Vagina (tissue), 2 donors: ENCODE measurements at regions not wholly inside any gene's neighbourhood (a gene's known extent, or its start where the extent isn't known, plus 50 kb on each side); places are given as distances from the start of the nearest gene placed in this dataset.

Experiments used
- CTCF ChIP-seq, 3 experiments: fragments of 450-650 bp in 2 of 3; fragments of 200-600 bp in 1 of 3; sonication (generic) in 1 of 3; IDR thresholded peaks; one replicate each; pipeline ENCODE4 v1.5.1; 2017 to 2019; ENCODE audit warnings: antibody characterized with exemption in 3 of 3, mild to moderate bottlenecking in 2 of 3, moderate library complexity in 2 of 3
- POLR2A ChIP-seq, 2 donors: fragments of 450-650 bp; IDR thresholded peaks; one replicate each; pipeline ENCODE4 v1.6.1; 2017; ENCODE audit warnings: antibody characterized with exemption in 2 of 2, mild to moderate bottlenecking in 2 of 2, moderate library complexity in 2 of 2
- POLR2AphosphoS5 ChIP-seq, 2 donors: sonication (generic); formaldehyde crosslinking; IDR thresholded peaks; one replicate each; pipeline ENCODE4 v1.9.0; 2017; ENCODE audit warnings: antibody characterized with exemption in 2 of 2, mild to moderate bottlenecking in 2 of 2, low read depth in 1 of 2; ENCODE audit not compliant: insufficient read depth in 1 of 2

GRCh38 chr13:27347211-27347772 lies 76.7 kb downstream of the RASL11A start:
- TF ChIP-seq POLR2AphosphoS5 (IDR thresholded peaks at IDR 0.05; ENCODE audit: insufficient read depth in 1 of 2, low read depth in 1 of 2) = no peak
- TF ChIP-seq POLR2A (IDR thresholded peaks at IDR 0.05) = no peak
- TF ChIP-seq CTCF (IDR thresholded peaks at IDR 0.05) = no peak
